Testis (tissue), 2 donors: ENCODE measurements at regions not wholly inside any gene's neighbourhood (a gene's known extent, or its start where the extent isn't known, plus 50 kb on each side); places are given as distances from the start of the nearest gene placed in this dataset.

Experiments used
- DNase-seq: peaks from one replicate; pipeline ENCODE4 v3.0.0-alpha.2; 2019
- H3K27ac ChIP-seq, 2 donors: fragments of 200-600 bp; sonication (generic); one replicate each; pipeline ENCODE4 v1.5.1; 2019
- H3K27me3 ChIP-seq: fragments of 200-600 bp; sonication (generic); one replicate; pipeline ENCODE4 v1.5.1; 2019
- H3K36me3 ChIP-seq: fragments of 200-600 bp; sonication (generic); one replicate; pipeline ENCODE4 v1.5.1; 2017; ENCODE audit warnings: low read depth; ENCODE audit errors: missing control alignments
- H3K4me1 ChIP-seq: fragments of 200-600 bp; sonication (generic); one replicate; pipeline ENCODE4 v1.5.1; 2019
- H3K4me3 ChIP-seq, 2 donors: fragments of 200-600 bp; sonication (generic); one replicate each; pipeline ENCODE4 v1.5.1; 2017 to 2019
- H3K9me3 ChIP-seq: fragments of 200-600 bp; sonication (generic); one replicate; pipeline ENCODE4 v1.5.1; 2017
- CTCF ChIP-seq, 3 experiments: fragments of 450-650 bp in 2 of 3; fragments of 200-600 bp in 1 of 3; sonication (generic) in 1 of 3; IDR thresholded peaks; one replicate each; pipeline ENCODE4 v1.5.1; 2016 to 2019; ENCODE audit warnings: antibody characterized with exemption in 3 of 3, mild to moderate bottlenecking in 2 of 3, moderate library complexity in 1 of 3
- POLR2A ChIP-seq: fragments of 450-650 bp; IDR thresholded peaks from one replicate; pipeline ENCODE4 v1.6.1; 2017; ENCODE audit warnings: antibody characterized with exemption, mild to moderate bottlenecking, moderate library complexity
- WGBS, 2 donors: methylation state at CpG; one replicate each; pipeline ENCODE4 v1.1.5; 2018; 5-methylcytosine and 5-hydroxymethylcytosine counted together
- intact Hi-C: fragments of 100-400 bp; cut with DNase I; formaldehyde crosslinking; loops from one replicate; pipeline ENCODE4 v1.15.1; 2023; ENCODE audit warnings: low total_unique reads

- no peak overlapping the region for H3K27ac ChIP-seq
- no peaks in the 10 kb centered on the region for H3K4me1 ChIP-seq
- intact Hi-C loops: no loop called here
- no peaks in the 10 kb centered on the region for H3K27me3 ChIP-seq
- H3K9me3 ChIP-seq: no peaks in the 10 kb centered on the region
- no peak for TF ChIP-seq CTCF (IDR thresholded peaks at IDR 0.05)
- TF ChIP-seq POLR2A: no peak
- DNase-seq: no peak
- WGBS, 2 donors: 48 to 50% methylated on average over 1 of the region's 1 CpG
- no peak overlapping the region for H3K4me3 ChIP-seq
- no peaks in the 10 kb centered on the region for H3K36me3 ChIP-seq
These were observed 327.8 kb upstream of the ADGRB3 start for GRCh38 chr6:68307301-68307700.

GRCh38 chr6:68296126-68296525 is 339.0 kb upstream of the ADGRB3 start:
- intact Hi-C loops: no loop called here
- no peak for TF ChIP-seq CTCF (IDR thresholded peaks at IDR 0.05)
- no peak for TF ChIP-seq POLR2A
- Histone ChIP-seq H3K9me3 (no peaks in the 10 kb centered on the region), H3K36me3 (no peaks in the 10 kb centered on the region), H3K4me1 (no peaks in the 10 kb centered on the region), H3K4me3 (no peak overlapping the region), H3K27me3 (no peaks in the 10 kb centered on the region), H3K27ac (no peak overlapping the region)
- no peak for DNase-seq

DNA sequence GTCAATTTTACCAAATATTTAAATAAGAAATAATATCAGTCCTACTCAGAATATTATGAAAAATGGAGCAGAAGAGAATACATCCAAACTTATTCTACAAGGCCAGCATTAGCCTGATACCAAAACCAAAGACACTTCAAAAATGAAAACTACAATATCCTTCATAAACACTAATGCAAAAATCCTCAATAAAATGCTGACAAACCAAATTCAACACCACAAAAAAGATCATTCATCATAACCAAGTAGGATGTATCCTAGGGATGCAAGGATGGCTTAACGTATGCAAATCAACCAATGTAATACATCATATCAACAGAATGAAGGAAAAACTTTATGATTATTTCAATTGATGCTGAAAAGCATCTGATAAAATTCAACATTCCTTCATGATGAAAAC is 352.4 kb upstream of the ADGRB3 start:
- H3K4me3 ChIP-seq: no peak overlapping the region
- H3K36me3 ChIP-seq: no peaks in the 10 kb centered on the region
- H3K4me1 ChIP-seq: no peaks in the 10 kb centered on the region
- intact Hi-C loops: no loop called here
- TF ChIP-seq POLR2A: no peak
- TF ChIP-seq CTCF (IDR thresholded peaks at IDR 0.05): no peak
- 47 to 67% methylated on average over 1 of the region's 1 CpG for WGBS, 2 donors
- H3K27ac ChIP-seq: no peak overlapping the region
- no peaks in the 10 kb centered on the region for H3K27me3 ChIP-seq
- no peaks in the 10 kb centered on the region for H3K9me3 ChIP-seq
- DNase-seq: no peak

DNA sequence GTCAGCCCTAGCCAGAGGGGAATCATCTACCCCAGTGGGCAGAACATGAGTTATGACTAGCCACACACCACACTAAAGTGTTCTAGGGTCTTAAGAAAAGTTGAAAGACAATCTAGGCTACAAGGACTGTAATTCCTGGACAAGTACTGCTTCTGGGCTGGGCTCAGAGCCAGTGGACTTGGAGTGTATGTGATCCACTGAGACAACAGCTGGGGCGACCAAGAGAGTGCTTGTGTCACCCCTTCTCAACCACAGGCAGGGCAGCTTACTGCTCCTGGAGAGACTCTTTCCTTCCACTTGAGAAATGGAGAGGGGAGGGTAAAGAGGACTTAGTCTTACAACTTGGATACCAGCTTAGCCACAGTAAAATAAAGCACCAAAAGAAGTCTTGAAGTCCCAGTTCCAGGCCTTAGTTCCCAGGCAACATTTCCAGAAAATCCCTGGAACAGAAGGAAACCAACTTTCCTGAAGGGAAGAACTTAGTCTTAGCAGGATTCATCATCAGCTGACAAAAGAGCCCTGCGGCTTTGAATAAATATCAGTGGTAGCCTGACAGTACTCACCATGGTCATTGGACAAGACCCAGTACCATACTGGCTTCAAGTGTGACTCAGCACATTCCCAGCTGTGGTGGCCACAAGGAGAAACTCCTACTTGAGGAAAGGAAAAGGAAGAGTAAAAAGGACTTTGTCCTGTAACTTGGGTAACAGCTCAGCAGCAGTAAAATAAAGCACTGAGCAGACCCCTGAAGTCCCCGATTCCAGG is 355.1 kb upstream of the ADGRB3 start:
- WGBS, 2 donors: 81% methylated on average over 3 of the region's 3 CpGs
- H3K4me1 ChIP-seq: no peaks in the 10 kb centered on the region

More for the DNA sequence above, 355.1 kb upstream of the ADGRB3 start:
- no peaks in the 10 kb centered on the region for H3K36me3 ChIP-seq
- H3K27me3 ChIP-seq: no peaks in the 10 kb centered on the region
- no peaks in the 10 kb centered on the region for H3K9me3 ChIP-seq
- intact Hi-C loops: no loop called here
- no peak for TF ChIP-seq POLR2A
- TF ChIP-seq CTCF (IDR thresholded peaks at IDR 0.05): no peak
- DNase-seq: no peak
- H3K4me3 ChIP-seq: no peak overlapping the region
- H3K27ac ChIP-seq: no peak overlapping the region
